ENCODE measurements at regions not wholly inside any gene's neighbourhood (a gene's known extent, or its start where the extent isn't known, plus 50 kb on each side); places are given as distances from the start of the nearest gene placed in this dataset.
"Not testable (repeated sequence)": the region's sequence is repeated elsewhere in the genome, so short reads cannot be mapped to it uniquely, and the experiment has no call there.

- Histone ChIP-seq H3K36me3 (ENCODE audit: control insufficient read depth, insufficient read depth, low read length) (no peaks in the 10 kb centered on the region), H3K27ac (ENCODE audit: insufficient read depth, low read depth, low read length, poor library complexity, severe bottlenecking) (no peak overlapping the region), H3K4me3 (ENCODE audit: insufficient read depth, low read depth, low read length) (no peak overlapping the region), H3K4me1 (ENCODE audit: control insufficient read depth, insufficient read depth, low read length) (peaks cover 36% of the 10 kb centered on the region), H3K9me3 (ENCODE audit: control insufficient read depth, low read length) (no peaks in the 10 kb centered on the region), H3K27me3 (ENCODE audit: control insufficient read depth, insufficient read depth, low read length, poor library complexity, severe bottlenecking) (no peaks in the 10 kb centered on the region)
- WGBS, 2 experiments, result 85 to 92% methylated on average over 7 of the region's 7 CpGs
Measured at GRCh38 chr5:124908581-124909451, 162.4 kb upstream of the ZNF608 start.

- H3K27me3 ChIP-seq (ENCODE audit: control insufficient read depth, insufficient read depth, low read length, poor library complexity, severe bottlenecking), result no peaks in the 10 kb centered on the region
- no peaks in the 10 kb centered on the region for H3K9me3 ChIP-seq (ENCODE audit: control insufficient read depth, low read length)
- H3K27ac ChIP-seq (ENCODE audit: insufficient read depth, low read depth, low read length, poor library complexity, severe bottlenecking), result no peak overlapping the region
- H3K4me3 ChIP-seq (ENCODE audit: insufficient read depth, low read depth, low read length), result no peak overlapping the region
- no peaks in the 10 kb centered on the region for H3K36me3 ChIP-seq (ENCODE audit: control insufficient read depth, insufficient read depth, low read length)
- H3K4me1 ChIP-seq (ENCODE audit: control insufficient read depth, insufficient read depth, low read length), result peaks cover 30% of the 10 kb centered on the region
- WGBS, 2 experiments, result 95 to 97% methylated on average over 5 of the region's 5 CpGs
Measured at GRCh38 chr5:124909734-124910133, 163.3 kb upstream of the ZNF608 start.

GRCh38 chr5:124910354-124911016, 164.0 kb upstream of the ZNF608 start:
- WGBS, 2 experiments, result 90 to 91% methylated on average over 3 of the region's 3 CpGs
- no peaks in the 10 kb centered on the region for H3K36me3 ChIP-seq (ENCODE audit: control insufficient read depth, insufficient read depth, low read length)

GRCh38 chr5:124912638-124913328, 166.3 kb upstream of the ZNF608 start:
- H3K36me3 ChIP-seq (ENCODE audit: control insufficient read depth, insufficient read depth, low read length), result no peaks in the 10 kb centered on the region

More at GRCh38 chr5:124910354-124911016, 164.0 kb upstream of the ZNF608 start:
- no peaks in the 10 kb centered on the region for H3K9me3 ChIP-seq (ENCODE audit: control insufficient read depth, low read length)
- H3K27ac ChIP-seq (ENCODE audit: insufficient read depth, low read depth, low read length, poor library complexity, severe bottlenecking), result no peak overlapping the region
- H3K27me3 ChIP-seq (ENCODE audit: control insufficient read depth, insufficient read depth, low read length, poor library complexity, severe bottlenecking), result no peaks in the 10 kb centered on the region
- H3K4me1 ChIP-seq (ENCODE audit: control insufficient read depth, insufficient read depth, low read length), result peaks cover 23% of the 10 kb centered on the region
- H3K4me3 ChIP-seq (ENCODE audit: insufficient read depth, low read depth, low read length), result no peak overlapping the region

GRCh38 chr5:124913329-124913653, 166.9 kb upstream of the ZNF608 start:
- Histone ChIP-seq H3K27ac (ENCODE audit: insufficient read depth, low read depth, low read length, poor library complexity, severe bottlenecking) (no peak overlapping the region), H3K9me3 (ENCODE audit: control insufficient read depth, low read length) (no peaks in the 10 kb centered on the region), H3K4me3 (ENCODE audit: insufficient read depth, low read depth, low read length) (no peak overlapping the region), H3K36me3 (ENCODE audit: control insufficient read depth, insufficient read depth, low read length) (no peaks in the 10 kb centered on the region), H3K4me1 (ENCODE audit: control insufficient read depth, insufficient read depth, low read length) (peaks cover 12% of the 10 kb centered on the region), H3K27me3 (ENCODE audit: control insufficient read depth, insufficient read depth, low read length, poor library complexity, severe bottlenecking) (no peaks in the 10 kb centered on the region)
- WGBS, 2 experiments, result 87 to 93% methylated on average over 2 of the region's 2 CpGs

More at GRCh38 chr5:124912638-124913328, 166.3 kb upstream of the ZNF608 start:
- 92 to 95% methylated on average over 19 to 20 of the region's 20 CpGs for WGBS, 2 experiments
- Histone ChIP-seq H3K9me3 (ENCODE audit: control insufficient read depth, low read length) (no peaks in the 10 kb centered on the region), H3K4me1 (ENCODE audit: control insufficient read depth, insufficient read depth, low read length) (peaks cover 12% of the 10 kb centered on the region), H3K27me3 (ENCODE audit: control insufficient read depth, insufficient read depth, low read length, poor library complexity, severe bottlenecking) (no peaks in the 10 kb centered on the region), H3K4me3 (ENCODE audit: insufficient read depth, low read depth, low read length) (no peak overlapping the region), H3K27ac (ENCODE audit: insufficient read depth, low read depth, low read length, poor library complexity, severe bottlenecking) (no peak overlapping the region)

- not testable (repeated sequence) for H3K27ac ChIP-seq (ENCODE audit: insufficient read depth, low read depth, low read length, poor library complexity, severe bottlenecking); H3K9me3 ChIP-seq (ENCODE audit: control insufficient read depth, low read length); H3K27me3 ChIP-seq (ENCODE audit: control insufficient read depth, insufficient read depth, low read length, poor library complexity, severe bottlenecking); H3K36me3 ChIP-seq (ENCODE audit: control insufficient read depth, insufficient read depth, low read length); H3K4me3 ChIP-seq (ENCODE audit: insufficient read depth, low read depth, low read length)
- H3K4me1 ChIP-seq (ENCODE audit: control insufficient read depth, insufficient read depth, low read length), result peaks cover 28% of the 10 kb centered on the region
- 72 to 75% methylated on average over 5 of the region's 5 CpGs for WGBS, 2 experiments
Measured at GRCh38 chr5:124916313-124916712, 169.9 kb upstream of the ZNF608 start.

GRCh38 chr5:124918618-124919017, 172.2 kb upstream of the ZNF608 start:
- Histone ChIP-seq H3K36me3 (ENCODE audit: control insufficient read depth, insufficient read depth, low read length) (no peaks in the 10 kb centered on the region), H3K9me3 (ENCODE audit: control insufficient read depth, low read length) (no peaks in the 10 kb centered on the region), H3K27me3 (ENCODE audit: control insufficient read depth, insufficient read depth, low read length, poor library complexity, severe bottlenecking) (no peaks in the 10 kb centered on the region), H3K27ac (ENCODE audit: insufficient read depth, low read depth, low read length, poor library complexity, severe bottlenecking) (no peak overlapping the region), H3K4me3 (ENCODE audit: insufficient read depth, low read depth, low read length) (no peak overlapping the region), H3K4me1 (ENCODE audit: control insufficient read depth, insufficient read depth, low read length) (peaks cover 51% of the 10 kb centered on the region)
- WGBS, 2 experiments, result 71 to 93% methylated on average over 1 to 2 of the region's 2 CpGs

GRCh38 chr5:124919076-124919475, 172.6 kb upstream of the ZNF608 start:
- WGBS, 2 experiments, result 92% methylated on average over 1 of the region's 1 CpG; no CpG with 5 or more reads in 1 of the 2 experiments
- Histone ChIP-seq H3K27ac (ENCODE audit: insufficient read depth, low read depth, low read length, poor library complexity, severe bottlenecking) (peak overlapping the region; percentile 44), H3K4me1 (ENCODE audit: control insufficient read depth, insufficient read depth, low read length) (peaks cover 52% of the 10 kb centered on the region), H3K9me3 (ENCODE audit: control insufficient read depth, low read length) (no peaks in the 10 kb centered on the region), H3K36me3 (ENCODE audit: control insufficient read depth, insufficient read depth, low read length) (no peaks in the 10 kb centered on the region), H3K4me3 (ENCODE audit: insufficient read depth, low read depth, low read length) (no peak overlapping the region), H3K27me3 (ENCODE audit: control insufficient read depth, insufficient read depth, low read length, poor library complexity, severe bottlenecking) (no peaks in the 10 kb centered on the region)

GRCh38 chr5:124919747-124920525, 173.5 kb upstream of the ZNF608 start:
- WGBS, 2 experiments, result 48 to 56% methylated on average over 6 of the region's 6 CpGs
- peak overlapping the region; percentile 58 for H3K27ac ChIP-seq (ENCODE audit: insufficient read depth, low read depth, low read length, poor library complexity, severe bottlenecking)

More at GRCh38 chr5:124919747-124920525, 173.5 kb upstream of the ZNF608 start:
- H3K36me3 ChIP-seq (ENCODE audit: control insufficient read depth, insufficient read depth, low read length), result no peaks in the 10 kb centered on the region
- H3K27me3 ChIP-seq (ENCODE audit: control insufficient read depth, insufficient read depth, low read length, poor library complexity, severe bottlenecking), result no peaks in the 10 kb centered on the region
- peaks cover 52% of the 10 kb centered on the region for H3K4me1 ChIP-seq (ENCODE audit: control insufficient read depth, insufficient read depth, low read length)
- no peak overlapping the region for H3K4me3 ChIP-seq (ENCODE audit: insufficient read depth, low read depth, low read length)
- H3K9me3 ChIP-seq (ENCODE audit: control insufficient read depth, low read length), result no peaks in the 10 kb centered on the region

Data from ectodermal cell (in vitro differentiated cells).